Type B pancreatic cell (in vitro differentiated cells): ENCODE measurements at regions not wholly inside any gene's neighbourhood (a gene's known extent, or its start where the extent isn't known, plus 50 kb on each side); places are given as distances from the start of the nearest gene placed in this dataset.
"Not testable (repeated sequence)": the region's sequence is repeated elsewhere in the genome, so short reads cannot be mapped to it uniquely, and the experiment has no call there.

Source experiments
- DNase-seq: peaks from one replicate; pipeline ENCODE4 v3.0.0; 2021; ENCODE audit warnings: mixed read lengths; ENCODE audit not compliant: unreplicated experiment; ENCODE audit errors: extremely low spot score
- H3K27ac Mint-ChIP-seq: 2 replicates; pipeline ENCODE4 v1.8.0; 2021; ENCODE audit warnings: mild to moderate bottlenecking, mixed read lengths
- H3K27me3 Mint-ChIP-seq: 2 replicates; pipeline ENCODE4 v1.8.0; 2021; ENCODE audit warnings: mixed read lengths
- H3K36me3 Mint-ChIP-seq: 2 replicates; pipeline ENCODE4 v1.8.0; 2021; ENCODE audit warnings: mixed read lengths
- H3K4me1 Mint-ChIP-seq: one replicate; pipeline ENCODE4 v1.8.0; 2021; ENCODE audit warnings: mixed read lengths; ENCODE audit not compliant: unreplicated experiment
- H3K4me3 Mint-ChIP-seq: 2 replicates; pipeline ENCODE4 v1.8.0; 2021; ENCODE audit warnings: mild to moderate bottlenecking, mixed read lengths
- H3K9me3 Mint-ChIP-seq: 2 replicates; pipeline ENCODE4 v1.8.0; 2021; ENCODE audit warnings: mixed read lengths
- CTCF ChIP-seq: fragments of 200-600 bp; sonication (generic); conservative IDR thresholded peaks from 2 replicates; pipeline ENCODE4 v1.5.0; 2021; ENCODE audit warnings: antibody characterized with exemption, mild to moderate bottlenecking

GRCh38 chr20:17891131-17891530, 77.5 kb downstream of the SNX5 start:
- DNase-seq, H3K27ac Mint-ChIP-seq, H3K4me3 Mint-ChIP-seq, H3K27me3 Mint-ChIP-seq, H3K36me3 Mint-ChIP-seq: not testable (repeated sequence)
- peaks cover 24% of the 10 kb centered on the region for H3K4me1 Mint-ChIP-seq
- H3K9me3 Mint-ChIP-seq: peaks cover 28% of the 10 kb centered on the region

DNA sequence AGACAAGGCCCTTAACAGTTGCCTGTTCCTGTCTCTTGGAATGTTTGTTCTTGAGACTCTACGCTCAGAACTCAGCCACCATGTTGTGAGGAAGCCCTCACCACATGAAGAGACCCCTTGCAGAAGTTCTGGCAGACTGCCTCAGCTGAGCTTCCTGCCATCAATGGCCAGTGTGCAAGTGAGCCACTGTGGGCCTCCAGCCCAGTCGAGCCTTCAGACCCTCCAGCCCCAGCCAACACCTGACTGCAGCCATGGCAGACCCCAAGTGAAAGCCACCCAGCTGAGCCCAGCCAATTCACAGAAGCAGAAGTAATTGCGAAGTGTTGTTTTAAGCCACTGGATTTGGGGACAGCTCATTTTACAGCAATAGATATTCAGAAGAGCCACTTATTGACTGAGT, 78.3 kb downstream of the SNX5 start:
- no peak for TF ChIP-seq CTCF
- Mint-ChIP-seq H3K27ac (no peak overlapping the region), H3K27me3 (no peaks in the 10 kb centered on the region), H3K4me1 (peaks cover 24% of the 10 kb centered on the region), H3K4me3 (no peak overlapping the region), H3K36me3 (peaks cover 9% of the 10 kb centered on the region), H3K9me3 (peaks cover 28% of the 10 kb centered on the region)
- DNase-seq: no peak

DNA sequence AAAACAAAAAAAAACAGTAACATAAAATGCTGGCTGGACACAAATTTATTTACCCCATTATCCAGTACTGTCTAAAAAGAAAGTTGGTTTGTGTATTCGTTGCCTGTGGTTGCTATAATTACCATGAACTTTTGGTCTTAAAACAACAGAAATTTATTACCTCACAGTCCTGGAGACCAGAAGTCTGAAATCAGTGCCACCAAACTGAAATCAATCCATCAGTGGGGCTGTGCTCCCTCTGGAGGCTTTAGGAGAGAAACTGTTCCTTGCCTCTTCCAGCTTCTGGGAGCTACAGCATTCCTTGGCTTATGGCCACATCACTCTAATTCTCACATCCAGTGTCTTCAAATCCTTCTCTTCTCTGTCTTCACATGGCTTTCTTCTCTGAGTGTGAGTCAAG, 79.4 kb downstream of the SNX5 start:
- Mint-ChIP-seq H3K36me3 (peaks cover 9% of the 10 kb centered on the region), H3K27me3 (peaks cover 3% of the 10 kb centered on the region), H3K9me3 (peaks cover 28% of the 10 kb centered on the region), H3K4me1 (peaks cover 33% of the 10 kb centered on the region), H3K27ac (no peak overlapping the region), H3K4me3 (no peak overlapping the region)
- TF ChIP-seq CTCF: no peak
- no peak for DNase-seq

DNA sequence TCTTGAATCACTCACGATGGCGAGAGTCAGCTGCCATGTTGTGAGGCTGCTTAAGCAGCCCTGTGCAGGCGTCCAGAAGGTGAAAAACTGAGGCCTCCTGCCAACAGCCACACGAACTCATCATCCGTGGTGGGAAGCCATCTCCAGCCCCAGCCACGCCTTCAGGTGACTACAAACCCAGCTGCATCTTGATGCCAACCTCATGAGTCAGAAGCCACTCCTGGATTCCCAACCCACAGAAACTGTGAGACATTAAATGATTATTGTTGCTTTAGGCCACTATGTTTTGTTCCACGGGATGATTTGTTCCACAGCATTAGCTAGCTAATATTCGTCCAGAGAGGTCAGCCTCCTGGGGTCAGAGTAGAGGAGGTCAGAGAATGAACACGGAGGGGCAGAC, 80.5 kb downstream of the SNX5 start:
- Mint-ChIP-seq H3K4me3 (no peak overlapping the region), H3K9me3 (peaks cover 28% of the 10 kb centered on the region), H3K27ac (peak overlapping the region; percentile 90), H3K27me3 (peaks cover 3% of the 10 kb centered on the region), H3K36me3 (peaks cover 9% of the 10 kb centered on the region), H3K4me1 (peaks cover 33% of the 10 kb centered on the region)
- TF ChIP-seq CTCF: no peak
- DNase-seq: no peak

DNA sequence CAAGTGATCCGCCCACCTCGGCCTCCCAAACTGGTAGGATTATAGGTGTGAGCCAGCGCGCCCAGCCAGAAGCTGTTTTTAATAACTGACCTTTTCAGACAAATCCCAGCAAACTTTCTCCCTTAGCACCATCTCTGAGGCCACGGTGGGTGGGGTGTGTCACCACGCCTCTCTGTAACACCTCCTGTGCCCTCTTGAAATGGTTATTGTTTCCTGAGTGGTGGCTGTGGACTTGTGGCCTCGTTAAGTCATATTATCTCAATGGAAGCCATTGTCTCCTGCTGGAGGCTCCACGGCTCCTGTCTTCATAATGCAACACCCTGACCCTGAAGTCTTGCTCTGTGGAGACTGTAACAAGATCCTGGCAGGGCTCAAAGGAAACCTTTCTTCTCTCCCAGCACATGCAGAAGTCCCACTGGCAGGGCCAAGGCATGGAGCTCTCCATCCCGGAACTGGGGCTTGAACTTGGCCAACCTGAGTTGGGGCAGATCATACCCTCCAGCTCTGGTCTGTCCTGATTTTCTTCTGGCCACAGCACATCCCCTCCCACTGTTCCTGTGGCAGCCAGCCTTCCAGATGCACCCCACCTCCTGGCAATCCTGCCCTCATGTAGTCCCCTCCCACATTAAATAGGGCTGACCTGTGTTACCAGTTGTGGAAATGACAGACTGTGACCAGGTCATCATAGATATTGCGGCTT, 81.1 kb downstream of the SNX5 start:
- TF ChIP-seq CTCF: no peak
- peaks cover 28% of the 10 kb centered on the region for H3K9me3 Mint-ChIP-seq

GRCh38 chr20:17885544-17885943, 83.0 kb downstream of the SNX5 start:
- H3K27ac Mint-ChIP-seq: peak overlapping the region; percentile 25

More for the DNA sequence above, 81.1 kb downstream of the SNX5 start:
- Mint-ChIP-seq H3K36me3 (peaks cover 9% of the 10 kb centered on the region), H3K27ac (peak overlapping the region; percentile 90), H3K27me3 (peaks cover 3% of the 10 kb centered on the region), H3K4me3 (no peak overlapping the region), H3K4me1 (peaks cover 37% of the 10 kb centered on the region)
- DNase-seq: no peak

More at GRCh38 chr20:17885544-17885943, 83.0 kb downstream of the SNX5 start:
- peaks cover 9% of the 10 kb centered on the region for H3K36me3 Mint-ChIP-seq
- peaks cover 3% of the 10 kb centered on the region for H3K27me3 Mint-ChIP-seq
- no peak for DNase-seq
- H3K9me3 Mint-ChIP-seq: peaks cover 24% of the 10 kb centered on the region
- H3K4me3 Mint-ChIP-seq: no peak overlapping the region
- peaks cover 37% of the 10 kb centered on the region for H3K4me1 Mint-ChIP-seq
- TF ChIP-seq CTCF: no peak
